Large intestine (tissue), 3 donors: ENCODE measurements at regions not wholly inside any gene's neighbourhood (a gene's known extent, or its start where the extent isn't known, plus 50 kb on each side); places are given as distances from the start of the nearest gene placed in this dataset.

ENCODE experiments used
- DNase-seq, 2 donors: peaks; one replicate each; pipeline versions ENCODE4 v3.0.0 to v3.0.0-alpha.2; 2013
- H3K27ac ChIP-seq: one replicate; pipeline ENCODE4 v1.5.1; 2013; ENCODE audit warnings: low read length
- H3K27me3 ChIP-seq: 2 replicates; pipeline ENCODE4 v1.6.1; 2013; ENCODE audit warnings: low read length; ENCODE audit not compliant: control insufficient read depth, insufficient read depth
- H3K36me3 ChIP-seq: 2 replicates; pipeline ENCODE4 v1.6.1; 2013; ENCODE audit warnings: low read length; ENCODE audit not compliant: control insufficient read depth, insufficient read depth
- H3K4me1 ChIP-seq: one replicate; pipeline ENCODE4 v1.6.1; 2013; ENCODE audit warnings: low read length; ENCODE audit not compliant: control insufficient read depth, insufficient read depth
- H3K4me3 ChIP-seq: one replicate; pipeline ENCODE4 v1.5.1; 2013; ENCODE audit warnings: low read length
- H3K9me3 ChIP-seq: one replicate; pipeline ENCODE4 v1.6.1; 2013; ENCODE audit warnings: mild to moderate bottlenecking, low read depth, low read length, moderate library complexity; ENCODE audit not compliant: control insufficient read depth
- WGBS: methylation state at CpG from one replicate; pipeline ENCODE4 v1.1.5; 2013; ENCODE audit warnings: low lambda C conversion rate; ENCODE audit not compliant: insufficient coverage; 5-methylcytosine and 5-hydroxymethylcytosine counted together

DNA sequence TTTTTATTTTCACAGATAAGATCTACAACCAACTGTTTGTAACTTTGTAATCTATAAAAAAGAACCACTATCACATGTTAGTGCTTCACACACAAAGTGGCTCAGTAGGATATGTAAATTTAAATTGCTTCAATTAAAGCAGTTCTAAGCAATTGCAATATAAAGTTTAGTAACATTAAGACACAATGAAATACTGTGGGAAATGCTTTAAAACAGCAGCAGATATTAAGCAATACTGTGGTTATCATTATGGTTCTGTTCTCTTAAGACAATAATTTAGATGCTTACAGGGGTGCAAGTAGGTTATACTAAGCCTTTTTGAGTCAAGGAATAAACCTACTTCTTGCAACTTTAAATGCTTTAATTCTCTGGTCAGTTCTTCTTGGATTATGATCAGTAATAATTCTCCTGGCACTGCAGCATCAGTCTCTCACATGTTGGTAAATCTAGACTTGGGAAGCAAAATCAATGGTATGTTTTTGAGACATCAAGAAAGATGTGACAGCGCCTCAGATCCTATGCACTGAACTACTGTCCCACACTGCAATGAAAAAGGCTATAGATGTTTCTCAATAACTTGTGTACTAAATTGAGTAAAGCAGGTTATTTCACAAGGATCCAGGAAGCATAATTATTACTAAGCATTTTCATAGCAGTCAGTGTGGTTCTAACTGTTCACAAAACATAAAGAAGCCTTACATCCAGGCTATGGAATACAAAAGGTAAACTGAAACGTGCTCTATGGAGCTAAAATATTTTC is 338.7 kb upstream of the PDE4D start:
- DNase-seq = no peak
- Histone ChIP-seq H3K4me3 (no peak overlapping the region), H3K36me3 (no peaks in the 10 kb centered on the region), H3K27me3 (no peaks in the 10 kb centered on the region), H3K27ac (no peak overlapping the region), H3K4me1 (no peaks in the 10 kb centered on the region), H3K9me3 (no peaks in the 10 kb centered on the region)
- 75% methylated on average over 1 of the region's 2 CpGs for WGBS

DNA sequence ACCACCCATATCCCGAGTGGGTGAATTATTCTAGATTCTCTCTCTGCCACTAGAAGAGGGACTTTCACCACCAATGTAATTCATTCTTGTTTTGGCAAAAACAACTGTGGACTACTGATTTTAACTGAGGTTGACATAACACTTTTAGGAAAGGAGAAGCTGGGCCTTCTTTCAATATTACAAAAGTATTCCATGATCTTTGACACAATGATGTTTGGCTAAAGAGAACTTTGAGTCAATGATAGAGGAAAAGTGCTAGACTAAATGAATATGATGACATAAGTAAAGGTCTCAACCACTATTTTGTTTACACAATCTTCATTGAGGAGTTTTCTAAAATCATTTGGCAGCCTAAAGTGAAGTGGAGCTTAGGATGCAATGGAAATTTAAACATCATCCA is 336.9 kb upstream of the PDE4D start:
- no peaks in the 10 kb centered on the region for H3K27me3 ChIP-seq
- H3K4me3 ChIP-seq = no peak overlapping the region
- no peaks in the 10 kb centered on the region for H3K4me1 ChIP-seq
- no peaks in the 10 kb centered on the region for H3K9me3 ChIP-seq
- no peaks in the 10 kb centered on the region for H3K36me3 ChIP-seq
- H3K27ac ChIP-seq = no peak overlapping the region
- WGBS = 100% methylated on average over 1 of the region's 1 CpG
- no peak for DNase-seq

DNA sequence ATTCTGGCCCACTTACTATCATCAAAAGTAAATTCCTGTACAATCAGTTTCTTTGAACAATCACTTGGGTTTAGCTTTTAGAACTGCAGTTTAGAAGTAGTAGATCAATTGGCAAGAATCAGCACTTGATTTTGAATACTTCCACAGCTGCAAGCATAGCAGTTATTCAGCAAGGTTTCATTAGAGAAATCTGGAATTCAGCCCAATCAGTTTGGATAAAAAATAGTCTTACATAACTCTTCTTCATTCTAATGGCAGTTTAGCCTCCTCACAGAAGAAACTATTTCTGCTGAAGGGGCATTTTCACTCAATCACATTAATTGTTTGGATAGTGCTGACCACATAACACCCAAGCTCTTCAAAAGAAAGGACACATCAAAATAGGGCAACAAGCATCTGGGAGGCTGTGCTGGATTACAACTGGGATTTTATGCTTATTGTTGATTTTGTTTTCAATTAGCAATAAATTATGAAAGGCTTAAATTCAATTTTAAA is 336.2 kb upstream of the PDE4D start:
- Histone ChIP-seq H3K4me1 (no peaks in the 10 kb centered on the region), H3K36me3 (no peaks in the 10 kb centered on the region), H3K4me3 (no peak overlapping the region), H3K9me3 (no peaks in the 10 kb centered on the region), H3K27ac (no peak overlapping the region), H3K27me3 (no peaks in the 10 kb centered on the region)
- DNase-seq = no peak

DNA sequence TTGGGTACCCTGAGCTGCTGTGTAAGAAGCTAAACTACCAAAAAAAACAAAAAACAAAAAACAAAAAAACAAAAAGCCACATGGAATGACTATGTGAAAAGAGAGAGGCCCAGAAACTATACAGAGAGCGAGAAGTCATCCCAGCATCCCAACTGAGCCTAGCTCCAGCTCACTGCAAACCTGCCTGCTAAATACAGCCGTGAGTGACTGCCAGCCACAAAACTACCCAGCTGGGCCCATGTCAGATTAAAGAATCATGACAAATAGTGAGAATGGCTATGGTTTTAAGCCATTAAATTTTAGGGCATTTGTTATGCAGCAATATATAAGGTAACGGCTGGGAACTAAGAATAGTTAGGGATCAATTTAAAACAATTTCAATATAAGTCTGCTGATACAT is 335.1 kb upstream of the PDE4D start:
- Histone ChIP-seq H3K27me3 (no peaks in the 10 kb centered on the region), H3K27ac (no peak overlapping the region), H3K4me1 (no peaks in the 10 kb centered on the region), H3K36me3 (no peaks in the 10 kb centered on the region), H3K4me3 (no peak overlapping the region), H3K9me3 (no peaks in the 10 kb centered on the region)
- DNase-seq = no peak
- WGBS = no CpG with 5 or more reads among the region's 3 CpGs

DNA sequence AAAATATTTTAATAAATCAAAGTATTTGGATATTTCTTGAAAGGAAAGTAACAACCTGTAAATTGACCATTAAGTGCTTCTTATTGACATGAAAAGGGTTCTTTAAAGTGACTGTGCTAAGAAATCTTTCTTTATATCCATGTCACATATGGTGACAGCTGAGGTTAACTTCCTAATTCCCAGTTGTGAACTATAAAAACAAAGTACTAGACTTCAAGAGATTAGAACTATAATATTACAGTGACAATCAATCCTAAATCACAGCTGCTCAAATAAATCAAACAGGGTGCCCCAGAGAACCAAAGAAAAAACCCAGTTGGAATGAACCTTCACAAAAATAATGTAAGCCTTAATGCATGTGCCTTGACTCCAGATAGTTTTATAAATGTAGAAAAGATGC is 332.6 kb upstream of the PDE4D start:
- no peak overlapping the region for H3K27ac ChIP-seq
- no peak for DNase-seq
- H3K36me3 ChIP-seq = no peaks in the 10 kb centered on the region
- H3K9me3 ChIP-seq = no peaks in the 10 kb centered on the region
- no peaks in the 10 kb centered on the region for H3K4me1 ChIP-seq
- no peak overlapping the region for H3K4me3 ChIP-seq
- no peaks in the 10 kb centered on the region for H3K27me3 ChIP-seq

DNA sequence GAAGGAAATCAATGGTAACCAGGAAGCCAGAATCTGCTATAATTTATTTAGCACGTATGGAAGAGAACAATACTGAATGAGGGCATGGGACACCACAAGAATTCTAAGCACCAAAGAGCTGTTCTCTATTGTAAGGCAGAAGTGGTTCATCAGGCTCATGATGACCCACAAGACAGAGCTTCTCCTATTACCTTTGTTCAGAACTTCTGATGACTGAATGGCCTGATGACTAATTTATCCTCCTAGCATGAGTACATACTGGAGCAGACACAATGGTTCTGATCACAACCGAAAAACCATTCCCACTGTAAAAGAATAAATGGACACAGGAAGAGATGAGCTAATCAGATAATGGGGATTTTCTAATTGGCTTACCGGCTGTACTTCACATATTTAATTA is 329.8 kb upstream of the PDE4D start:
- no peaks in the 10 kb centered on the region for H3K36me3 ChIP-seq
- no peak overlapping the region for H3K4me3 ChIP-seq
- no peaks in the 10 kb centered on the region for H3K27me3 ChIP-seq
- 60% methylated on average over 1 of the region's 3 CpGs for WGBS
- H3K4me1 ChIP-seq = no peaks in the 10 kb centered on the region
- H3K9me3 ChIP-seq = no peaks in the 10 kb centered on the region
- no peak for DNase-seq
- no peak overlapping the region for H3K27ac ChIP-seq

DNA sequence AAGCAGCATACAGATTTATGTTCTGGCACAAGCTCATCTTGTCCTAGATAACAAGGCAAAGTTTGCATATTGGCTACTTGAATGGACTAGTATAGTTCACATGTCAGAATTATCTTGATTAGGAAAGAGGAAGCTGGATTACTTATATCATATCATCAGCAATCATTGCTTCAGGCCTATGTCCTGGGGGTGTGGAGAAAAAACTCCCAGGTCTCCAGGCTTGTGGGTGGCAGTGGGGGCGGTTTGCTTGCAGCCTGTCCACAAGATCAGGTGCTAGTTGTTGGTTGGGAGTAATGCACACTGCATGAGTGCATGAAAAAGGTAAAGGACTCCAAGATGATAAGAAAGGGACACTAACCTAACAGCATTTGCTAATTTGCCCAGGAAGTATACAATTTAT is 326.4 kb upstream of the PDE4D start:
- DNase-seq = no peak
- H3K27me3 ChIP-seq = no peaks in the 10 kb centered on the region
- no peaks in the 10 kb centered on the region for H3K9me3 ChIP-seq
- no CpG with 5 or more reads among the region's 1 CpG for WGBS
- H3K4me1 ChIP-seq = no peaks in the 10 kb centered on the region
- no peak overlapping the region for H3K4me3 ChIP-seq
- H3K27ac ChIP-seq = no peak overlapping the region
- H3K36me3 ChIP-seq = no peaks in the 10 kb centered on the region

DNA sequence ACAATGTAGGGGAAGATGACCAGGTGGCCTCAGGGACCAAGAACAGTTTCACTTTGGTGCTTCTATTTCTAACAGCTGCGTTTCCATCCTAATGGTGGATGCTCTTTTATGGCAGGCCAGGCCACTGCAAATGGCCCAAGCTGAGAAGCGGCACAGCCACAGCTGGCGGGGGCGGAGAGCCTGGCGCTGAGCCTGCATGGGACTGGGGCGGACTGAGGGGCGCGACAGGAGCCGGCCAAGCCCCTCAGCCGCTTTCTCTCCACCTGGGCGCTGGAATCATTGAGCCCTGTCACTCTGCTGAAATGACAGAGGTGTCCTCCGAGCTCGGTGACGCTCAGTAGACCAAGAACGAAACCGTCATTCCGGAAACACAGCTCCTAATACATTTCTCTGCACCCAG is 317.3 kb upstream of the PDE4D start:
- Histone ChIP-seq H3K4me1 (no peaks in the 10 kb centered on the region), H3K4me3 (no peak overlapping the region), H3K27me3 (no peaks in the 10 kb centered on the region), H3K9me3 (no peaks in the 10 kb centered on the region), H3K36me3 (no peaks in the 10 kb centered on the region), H3K27ac (no peak overlapping the region)
- no peak for DNase-seq
- no CpG with 5 or more reads among the region's 17 CpGs for WGBS

DNA sequence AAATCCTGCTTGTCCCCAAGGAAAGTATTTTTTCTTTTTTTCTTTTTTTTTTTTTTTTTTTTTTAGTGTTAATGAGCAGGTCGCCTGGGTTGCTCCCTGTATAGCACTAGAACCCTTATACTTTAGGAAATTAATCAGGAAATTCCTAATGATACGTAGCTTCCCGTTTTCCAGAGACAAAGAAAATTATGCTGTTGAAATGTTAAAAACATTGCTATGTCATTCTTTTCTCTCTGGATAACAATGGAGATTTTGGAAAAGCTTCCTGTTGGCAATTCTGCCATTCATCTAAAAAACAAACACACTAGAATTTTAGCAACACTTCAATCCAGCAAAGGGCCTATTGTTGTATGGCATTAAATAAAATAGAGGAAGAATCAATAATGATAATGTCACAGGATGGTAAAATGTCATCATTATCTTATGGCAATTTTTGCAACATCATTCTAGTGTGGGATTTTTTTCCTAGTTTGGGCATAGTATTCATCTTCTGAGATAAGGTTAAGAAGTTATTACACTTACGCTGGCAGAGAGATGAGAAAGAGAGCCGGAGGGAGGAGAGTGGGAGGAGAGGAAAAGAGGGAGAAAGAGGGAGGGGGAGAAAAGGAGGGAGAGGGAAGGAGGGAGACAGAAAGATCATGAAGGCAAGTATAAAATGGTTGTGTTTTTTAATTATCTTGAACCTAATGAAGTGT is 315.8 kb upstream of the PDE4D start:
- DNase-seq = no peak
- 61% methylated on average over 3 of the region's 5 CpGs for WGBS
- H3K27ac ChIP-seq = no peak overlapping the region

DNA sequence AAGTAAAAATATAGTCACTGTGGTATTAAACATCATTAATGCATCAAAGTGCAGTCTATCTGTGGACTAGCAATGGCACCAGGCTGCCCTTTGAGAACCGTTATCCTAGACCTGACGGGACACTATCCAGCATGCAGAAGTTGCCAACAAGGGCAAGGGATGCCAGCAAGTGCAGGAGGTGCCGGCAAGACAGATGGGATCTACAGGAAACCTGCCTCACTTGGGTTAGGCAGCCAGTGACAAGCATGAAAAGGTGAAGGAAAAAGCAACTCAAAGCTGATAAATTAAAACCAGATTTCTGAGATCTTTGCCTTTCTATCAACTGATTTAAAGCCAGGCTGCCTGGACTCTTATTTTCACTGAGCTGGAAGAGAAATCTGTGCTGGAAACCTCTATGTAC is 315.2 kb upstream of the PDE4D start:
- no CpG with 5 or more reads among the region's 3 CpGs for WGBS

More for the DNA sequence above, 315.8 kb upstream of the PDE4D start:
- H3K36me3 ChIP-seq = no peaks in the 10 kb centered on the region
- no peak overlapping the region for H3K4me3 ChIP-seq
- no peaks in the 10 kb centered on the region for H3K27me3 ChIP-seq
- H3K4me1 ChIP-seq = no peaks in the 10 kb centered on the region
- H3K9me3 ChIP-seq = no peaks in the 10 kb centered on the region

DNA sequence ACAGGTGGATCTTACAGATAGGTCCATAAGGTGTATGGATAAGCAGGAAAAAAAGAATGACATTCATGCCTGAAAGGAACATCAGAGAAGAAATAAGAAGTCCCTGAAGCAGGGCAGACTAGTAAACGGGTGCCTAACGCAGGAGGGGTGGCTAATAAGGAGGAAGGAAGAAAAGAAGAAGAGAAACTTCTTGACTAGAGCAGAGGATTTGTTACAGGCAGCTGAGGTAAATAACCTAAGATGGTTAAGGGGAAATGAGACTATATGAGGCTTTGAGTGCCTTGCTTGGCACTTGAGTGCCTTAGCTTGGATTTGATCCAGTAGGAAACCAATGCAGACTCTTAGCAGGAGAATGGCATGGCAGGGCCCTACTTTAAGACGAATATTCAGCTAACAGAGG is 313.5 kb upstream of the PDE4D start:
- no peaks in the 10 kb centered on the region for H3K36me3 ChIP-seq
- no peak overlapping the region for H3K27ac ChIP-seq
- no peaks in the 10 kb centered on the region for H3K4me1 ChIP-seq
- no peak overlapping the region for H3K4me3 ChIP-seq
- H3K9me3 ChIP-seq = no peaks in the 10 kb centered on the region
- DNase-seq = no peak
- H3K27me3 ChIP-seq = no peaks in the 10 kb centered on the region
- 84% methylated on average over 3 of the region's 3 CpGs for WGBS

More for the DNA sequence above, 315.2 kb upstream of the PDE4D start:
- Histone ChIP-seq H3K4me1 (no peaks in the 10 kb centered on the region), H3K27ac (no peak overlapping the region), H3K27me3 (no peaks in the 10 kb centered on the region), H3K4me3 (no peak overlapping the region), H3K36me3 (no peaks in the 10 kb centered on the region), H3K9me3 (no peaks in the 10 kb centered on the region)
- DNase-seq = no peak
